Astrocyte (in vitro differentiated cells and primary cell): ENCODE measurements at regions not wholly inside any gene's neighbourhood (a gene's known extent, or its start where the extent isn't known, plus 50 kb on each side); places are given as distances from the start of the nearest gene placed in this dataset.

Source experiments
- DNase-seq: peaks from one replicate; pipeline ENCODE4 v3.0.0-alpha.2; 2010; ENCODE audit warnings: low read depth
- FAIRE-seq: peaks from 2 replicates; lab custom pipeline; 2011; peaks lifted over from hg19 to GRCh38; lab: Jason Lieb, UNC
- H2AFZ ChIP-seq: 2 replicates; pipeline ENCODE4 v1.6.0; 2012; ENCODE audit warnings: low read depth, low read length, inconsistent platforms
- H3K27ac ChIP-seq: 2 replicates; pipeline ENCODE4 v1.5.1; 2011; ENCODE audit warnings: low read depth, low read length, inconsistent platforms
- H3K27me3 ChIP-seq: 2 replicates; pipeline ENCODE4 v1.6.0; 2011; ENCODE audit warnings: low read length, inconsistent platforms; ENCODE audit not compliant: insufficient read depth
- H3K36me3 ChIP-seq: 2 replicates; pipeline ENCODE4 v1.5.1; 2011; ENCODE audit warnings: low read length, inconsistent platforms; ENCODE audit not compliant: insufficient read depth
- H3K4me1 ChIP-seq: 2 replicates; pipeline ENCODE4 v1.5.1; 2011; ENCODE audit warnings: low read length, inconsistent platforms; ENCODE audit not compliant: insufficient read depth
- H3K4me2 ChIP-seq: 2 replicates; pipeline ENCODE4 v1.6.0; 2012; ENCODE audit warnings: low read length, inconsistent platforms
- H3K4me3 ChIP-seq: 2 replicates; pipeline ENCODE4 v1.5.1; 2011; ENCODE audit warnings: low read depth, mild to moderate bottlenecking, low read length, inconsistent platforms; ENCODE audit not compliant: insufficient read depth
- H3K79me2 ChIP-seq: 2 replicates; pipeline ENCODE4 v1.6.0; 2012; ENCODE audit warnings: mild to moderate bottlenecking, low read length, inconsistent platforms; ENCODE audit not compliant: insufficient read depth
- H3K9ac ChIP-seq: 2 replicates; pipeline ENCODE4 v1.6.0; 2012; ENCODE audit warnings: mild to moderate bottlenecking, low read length, inconsistent platforms
- H3K9me3 ChIP-seq: 2 replicates; pipeline ENCODE4 v1.5.1; 2012; ENCODE audit warnings: low read depth, mild to moderate bottlenecking, low read length, inconsistent platforms; ENCODE audit not compliant: insufficient read depth
- H4K20me1 ChIP-seq: 2 replicates; pipeline ENCODE4 v1.6.0; 2012; ENCODE audit warnings: low read length, inconsistent platforms; ENCODE audit not compliant: insufficient read depth
- H3K27ac Mint-ChIP-seq: one replicate; pipeline ENCODE4 v1.8.0; 2021; ENCODE audit warnings: mild to moderate bottlenecking, mixed read lengths; ENCODE audit not compliant: unreplicated experiment
- H3K27me3 Mint-ChIP-seq: one replicate; pipeline ENCODE4 v1.8.0; 2021; ENCODE audit warnings: low read depth, mixed read lengths; ENCODE audit not compliant: unreplicated experiment
- H3K36me3 Mint-ChIP-seq: one replicate; pipeline ENCODE4 v1.8.0; 2021; ENCODE audit warnings: low read depth, mixed read lengths; ENCODE audit not compliant: unreplicated experiment
- H3K4me1 Mint-ChIP-seq: one replicate; pipeline ENCODE4 v1.8.0; 2021; ENCODE audit warnings: low read depth, mixed read lengths; ENCODE audit not compliant: unreplicated experiment
- H3K4me3 Mint-ChIP-seq: one replicate; pipeline ENCODE4 v1.8.0; 2021; ENCODE audit warnings: mild to moderate bottlenecking, moderate library complexity, mixed read lengths; ENCODE audit not compliant: unreplicated experiment
- H3K9me3 Mint-ChIP-seq: one replicate; pipeline ENCODE4 v1.8.0; 2021; ENCODE audit warnings: mild to moderate bottlenecking, mixed read lengths; ENCODE audit not compliant: unreplicated experiment
- EZH2 ChIP-seq: IDR thresholded peaks from 2 replicates; pipeline ENCODE4 v1.6.1; 2012; ENCODE audit warnings: mild to moderate bottlenecking, low read length, inconsistent platforms; ENCODE audit not compliant: insufficient read depth
- TF ChIP-seq, protein P1 (sequence below): IDR thresholded peaks from 2 replicates; pipeline ENCODE4 v1.5.1; 2011; ENCODE audit warnings: low read depth, mild to moderate bottlenecking, inconsistent platforms, low read length, moderate library complexity; ENCODE audit not compliant: insufficient read depth

DNA sequence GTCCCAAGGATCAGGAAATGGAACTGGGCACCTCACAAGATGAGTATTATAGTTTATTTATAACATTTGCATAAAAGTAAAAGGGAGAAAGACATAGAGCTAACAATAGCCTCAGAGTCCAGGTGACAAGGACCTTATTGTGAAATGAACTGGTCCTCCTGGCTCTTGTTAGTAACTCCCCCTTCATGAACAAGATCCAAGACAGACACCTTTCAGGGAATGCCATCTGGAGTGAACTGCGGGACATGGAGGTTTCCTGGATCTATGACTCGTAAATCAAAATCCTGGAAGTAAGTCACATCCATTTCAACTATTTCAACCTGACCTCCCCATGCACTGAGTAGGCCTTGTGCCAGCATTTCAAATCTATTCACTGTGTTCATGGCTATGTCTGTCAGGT lies 129.5 kb upstream of the GAS1 start:
- Mint-ChIP-seq H3K27me3 (peaks cover 1% of the 10 kb centered on the region), H3K27ac (no peak overlapping the region), H3K36me3 (no peaks in the 10 kb centered on the region), H3K4me1 (peaks cover 16% of the 10 kb centered on the region), H3K9me3 (peaks cover 8% of the 10 kb centered on the region), H3K4me3 (no peak overlapping the region)
- Histone ChIP-seq H3K4me2 (no peak overlapping the region), H2AFZ (no peak overlapping the region), H3K27me3 (no peaks in the 10 kb centered on the region), H3K9ac (no peak overlapping the region), H3K27ac (no peak overlapping the region), H4K20me1 (no peaks in the 10 kb centered on the region), H3K4me3 (no peak overlapping the region), H3K9me3 (no peaks in the 10 kb centered on the region), H3K4me1 (no peaks in the 10 kb centered on the region), H3K79me2 (no peaks in the 10 kb centered on the region), H3K36me3 (no peaks in the 10 kb centered on the region)
- TF ChIP-seq EZH2: no peak
- TF ChIP-seq, protein P1, sequence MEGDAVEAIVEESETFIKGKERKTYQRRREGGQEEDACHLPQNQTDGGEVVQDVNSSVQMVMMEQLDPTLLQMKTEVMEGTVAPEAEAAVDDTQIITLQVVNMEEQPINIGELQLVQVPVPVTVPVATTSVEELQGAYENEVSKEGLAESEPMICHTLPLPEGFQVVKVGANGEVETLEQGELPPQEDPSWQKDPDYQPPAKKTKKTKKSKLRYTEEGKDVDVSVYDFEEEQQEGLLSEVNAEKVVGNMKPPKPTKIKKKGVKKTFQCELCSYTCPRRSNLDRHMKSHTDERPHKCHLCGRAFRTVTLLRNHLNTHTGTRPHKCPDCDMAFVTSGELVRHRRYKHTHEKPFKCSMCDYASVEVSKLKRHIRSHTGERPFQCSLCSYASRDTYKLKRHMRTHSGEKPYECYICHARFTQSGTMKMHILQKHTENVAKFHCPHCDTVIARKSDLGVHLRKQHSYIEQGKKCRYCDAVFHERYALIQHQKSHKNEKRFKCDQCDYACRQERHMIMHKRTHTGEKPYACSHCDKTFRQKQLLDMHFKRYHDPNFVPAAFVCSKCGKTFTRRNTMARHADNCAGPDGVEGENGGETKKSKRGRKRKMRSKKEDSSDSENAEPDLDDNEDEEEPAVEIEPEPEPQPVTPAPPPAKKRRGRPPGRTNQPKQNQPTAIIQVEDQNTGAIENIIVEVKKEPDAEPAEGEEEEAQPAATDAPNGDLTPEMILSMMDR: no peak
- peak; percentile 2 for DNase-seq
- peak; percentile 17 for FAIRE-seq

DNA sequence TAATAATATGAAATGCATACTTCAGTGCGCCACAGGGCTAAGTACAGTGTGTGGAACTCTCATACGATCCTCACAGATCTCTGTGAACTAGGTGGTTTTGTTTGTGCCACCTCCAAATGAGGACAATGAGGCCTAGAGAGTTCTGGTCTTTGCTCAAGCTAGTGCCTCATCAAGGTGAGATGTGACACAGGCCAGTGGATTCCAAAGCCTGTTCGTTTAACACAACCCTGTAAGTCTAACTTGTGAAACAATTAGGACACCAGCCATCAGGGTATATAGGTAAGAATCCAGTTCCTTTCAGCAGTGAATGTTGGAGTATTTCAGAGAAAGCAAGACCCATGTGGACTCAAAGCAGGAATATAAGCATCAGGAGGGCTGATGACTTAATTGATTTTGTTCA lies 130.7 kb upstream of the GAS1 start:
- Histone ChIP-seq H3K4me2 (no peak overlapping the region), H3K27ac (no peak overlapping the region), H3K4me3 (no peak overlapping the region), H3K9me3 (no peaks in the 10 kb centered on the region), H3K79me2 (no peaks in the 10 kb centered on the region), H3K36me3 (no peaks in the 10 kb centered on the region), H2AFZ (no peak overlapping the region), H3K27me3 (no peaks in the 10 kb centered on the region), H3K4me1 (no peaks in the 10 kb centered on the region), H3K9ac (no peak overlapping the region), H4K20me1 (no peaks in the 10 kb centered on the region)
- H3K27me3 Mint-ChIP-seq: peaks cover 6% of the 10 kb centered on the region
- TF ChIP-seq EZH2: no peak
- TF ChIP-seq, protein P1: no peak
- no peak overlapping the region for H3K27ac Mint-ChIP-seq
- FAIRE-seq (peak; percentile 37), DNase-seq (no peak)
- H3K4me3 Mint-ChIP-seq: no peak overlapping the region
- peaks cover 16% of the 10 kb centered on the region for H3K4me1 Mint-ChIP-seq
- H3K36me3 Mint-ChIP-seq: no peaks in the 10 kb centered on the region
- peaks cover 8% of the 10 kb centered on the region for H3K9me3 Mint-ChIP-seq

DNA sequence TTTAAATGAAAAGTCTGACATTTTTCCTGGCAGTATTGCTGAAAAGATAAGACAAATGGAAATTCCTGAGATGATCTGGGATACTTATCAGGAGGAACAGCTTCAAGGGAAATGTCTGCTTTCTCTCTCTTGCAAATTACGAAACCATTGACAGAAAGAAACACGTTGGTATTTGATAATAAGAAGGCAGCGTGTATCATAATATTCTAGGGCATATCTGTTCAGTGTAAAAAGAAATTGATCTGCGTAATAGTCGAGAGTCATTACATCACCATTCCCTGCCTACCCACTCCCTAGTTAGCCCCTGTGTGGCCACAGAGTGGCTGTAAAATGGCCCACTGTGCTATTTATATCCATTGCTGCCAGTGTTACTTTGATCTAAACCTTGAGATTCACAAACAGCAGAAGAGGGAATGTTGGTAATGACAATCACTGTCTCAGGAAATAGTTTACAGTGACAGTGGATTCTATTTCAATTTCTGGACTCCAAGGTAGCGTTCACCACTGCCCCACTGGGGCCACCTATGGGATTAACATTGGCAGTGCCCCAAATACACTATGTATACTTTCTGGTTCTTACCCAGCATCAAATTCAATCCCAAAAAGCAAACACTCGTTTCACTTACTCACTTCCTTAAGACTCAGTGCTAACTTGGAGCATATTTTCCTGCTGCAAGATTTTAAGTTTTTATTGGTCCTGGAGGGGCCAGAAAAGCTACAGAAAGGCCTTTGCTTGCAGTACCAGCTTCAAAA lies 133.4 kb upstream of the GAS1 start:
- Histone ChIP-seq H3K36me3 (no peaks in the 10 kb centered on the region), H3K79me2 (no peaks in the 10 kb centered on the region), H3K27ac (no peak overlapping the region), H2AFZ (no peak overlapping the region), H3K4me3 (no peak overlapping the region), H3K27me3 (no peaks in the 10 kb centered on the region), H4K20me1 (no peaks in the 10 kb centered on the region), H3K9ac (no peak overlapping the region), H3K4me2 (no peak overlapping the region), H3K4me1 (no peaks in the 10 kb centered on the region), H3K9me3 (no peaks in the 10 kb centered on the region)
- no peak for FAIRE-seq
- Mint-ChIP-seq H3K27me3 (peaks cover 6% of the 10 kb centered on the region), H3K9me3 (peaks cover 8% of the 10 kb centered on the region), H3K4me1 (peaks cover 16% of the 10 kb centered on the region), H3K4me3 (no peak overlapping the region), H3K36me3 (no peaks in the 10 kb centered on the region), H3K27ac (no peak overlapping the region)
- no peak for DNase-seq
- no peak for TF ChIP-seq EZH2
- TF ChIP-seq, protein P1: no peak
